Neural cell (in vitro differentiated cells): ENCODE measurements at regions not wholly inside any gene's neighbourhood (a gene's known extent, or its start where the extent isn't known, plus 50 kb on each side); places are given as distances from the start of the nearest gene placed in this dataset.

Experiments used
- EP300 ChIP-seq: fragments of 450-650 bp; conservative IDR thresholded peaks from 2 replicates; pipeline ENCODE4 v1.6.1; 2014; ENCODE audit warnings: antibody characterized with exemption, mild to moderate bottlenecking, moderate library complexity; ENCODE audit not compliant: poor library complexity, severe bottlenecking
- EZH2 ChIP-seq: fragments of 200-600, 300-800 bp; shearing (Covaris generic), sonication (generic); IDR thresholded peaks from 2 replicates; pipeline ENCODE4 v1.6.1; 2014; ENCODE audit warnings: antibody characterized with exemption, low read length, borderline replicate concordance, mild to moderate bottlenecking; ENCODE audit not compliant: insufficient read depth, poor library complexity, severe bottlenecking
- POLR2AphosphoS5 ChIP-seq: IDR thresholded peaks from 2 replicates; pipeline ENCODE4 v1.6.1; 2012
- RAD21 ChIP-seq: fragments of 450-650 bp; conservative IDR thresholded peaks from 2 replicates; pipeline ENCODE4 v1.6.1; 2014; ENCODE audit warnings: antibody characterized with exemption, mild to moderate bottlenecking, moderate library complexity
- TF ChIP-seq, protein P1 (sequence below): fragments of 450-650 bp; IDR thresholded peaks from 2 replicates; pipeline ENCODE4 v1.5.1; 2014; ENCODE audit warnings: antibody characterized with exemption, mild to moderate bottlenecking, moderate library complexity; ENCODE audit not compliant: poor library complexity, severe bottlenecking
- TF ChIP-seq, protein P2 (sequence below): IDR thresholded peaks from 2 replicates; pipeline ENCODE4 v1.6.1; 2012; ENCODE audit warnings: borderline replicate concordance

DNA sequence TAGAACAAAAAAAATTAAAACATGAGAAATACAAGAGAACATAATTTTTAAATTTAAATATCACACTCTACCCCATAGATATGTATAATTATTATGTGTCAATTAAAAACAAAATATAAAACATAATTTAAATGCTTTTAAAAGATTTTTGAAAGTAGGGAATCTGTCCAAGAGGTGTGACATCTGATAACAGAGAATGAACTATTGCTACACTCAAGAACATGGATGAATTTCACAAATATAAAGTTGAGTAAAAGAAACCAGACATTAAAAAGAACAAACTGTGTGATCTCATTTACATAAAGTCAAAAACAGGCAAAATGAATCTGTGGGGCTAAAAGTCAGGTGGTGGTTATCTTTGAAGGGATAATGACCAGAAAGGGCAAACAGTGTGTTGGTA is 106.5 kb upstream of the COL21A1 start:
- TF ChIP-seq, protein P1, sequence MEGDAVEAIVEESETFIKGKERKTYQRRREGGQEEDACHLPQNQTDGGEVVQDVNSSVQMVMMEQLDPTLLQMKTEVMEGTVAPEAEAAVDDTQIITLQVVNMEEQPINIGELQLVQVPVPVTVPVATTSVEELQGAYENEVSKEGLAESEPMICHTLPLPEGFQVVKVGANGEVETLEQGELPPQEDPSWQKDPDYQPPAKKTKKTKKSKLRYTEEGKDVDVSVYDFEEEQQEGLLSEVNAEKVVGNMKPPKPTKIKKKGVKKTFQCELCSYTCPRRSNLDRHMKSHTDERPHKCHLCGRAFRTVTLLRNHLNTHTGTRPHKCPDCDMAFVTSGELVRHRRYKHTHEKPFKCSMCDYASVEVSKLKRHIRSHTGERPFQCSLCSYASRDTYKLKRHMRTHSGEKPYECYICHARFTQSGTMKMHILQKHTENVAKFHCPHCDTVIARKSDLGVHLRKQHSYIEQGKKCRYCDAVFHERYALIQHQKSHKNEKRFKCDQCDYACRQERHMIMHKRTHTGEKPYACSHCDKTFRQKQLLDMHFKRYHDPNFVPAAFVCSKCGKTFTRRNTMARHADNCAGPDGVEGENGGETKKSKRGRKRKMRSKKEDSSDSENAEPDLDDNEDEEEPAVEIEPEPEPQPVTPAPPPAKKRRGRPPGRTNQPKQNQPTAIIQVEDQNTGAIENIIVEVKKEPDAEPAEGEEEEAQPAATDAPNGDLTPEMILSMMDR, result no peak
- no peak for TF ChIP-seq EZH2
- no peak for TF ChIP-seq RAD21
- TF ChIP-seq POLR2AphosphoS5, result no peak
- TF ChIP-seq, protein P2, sequence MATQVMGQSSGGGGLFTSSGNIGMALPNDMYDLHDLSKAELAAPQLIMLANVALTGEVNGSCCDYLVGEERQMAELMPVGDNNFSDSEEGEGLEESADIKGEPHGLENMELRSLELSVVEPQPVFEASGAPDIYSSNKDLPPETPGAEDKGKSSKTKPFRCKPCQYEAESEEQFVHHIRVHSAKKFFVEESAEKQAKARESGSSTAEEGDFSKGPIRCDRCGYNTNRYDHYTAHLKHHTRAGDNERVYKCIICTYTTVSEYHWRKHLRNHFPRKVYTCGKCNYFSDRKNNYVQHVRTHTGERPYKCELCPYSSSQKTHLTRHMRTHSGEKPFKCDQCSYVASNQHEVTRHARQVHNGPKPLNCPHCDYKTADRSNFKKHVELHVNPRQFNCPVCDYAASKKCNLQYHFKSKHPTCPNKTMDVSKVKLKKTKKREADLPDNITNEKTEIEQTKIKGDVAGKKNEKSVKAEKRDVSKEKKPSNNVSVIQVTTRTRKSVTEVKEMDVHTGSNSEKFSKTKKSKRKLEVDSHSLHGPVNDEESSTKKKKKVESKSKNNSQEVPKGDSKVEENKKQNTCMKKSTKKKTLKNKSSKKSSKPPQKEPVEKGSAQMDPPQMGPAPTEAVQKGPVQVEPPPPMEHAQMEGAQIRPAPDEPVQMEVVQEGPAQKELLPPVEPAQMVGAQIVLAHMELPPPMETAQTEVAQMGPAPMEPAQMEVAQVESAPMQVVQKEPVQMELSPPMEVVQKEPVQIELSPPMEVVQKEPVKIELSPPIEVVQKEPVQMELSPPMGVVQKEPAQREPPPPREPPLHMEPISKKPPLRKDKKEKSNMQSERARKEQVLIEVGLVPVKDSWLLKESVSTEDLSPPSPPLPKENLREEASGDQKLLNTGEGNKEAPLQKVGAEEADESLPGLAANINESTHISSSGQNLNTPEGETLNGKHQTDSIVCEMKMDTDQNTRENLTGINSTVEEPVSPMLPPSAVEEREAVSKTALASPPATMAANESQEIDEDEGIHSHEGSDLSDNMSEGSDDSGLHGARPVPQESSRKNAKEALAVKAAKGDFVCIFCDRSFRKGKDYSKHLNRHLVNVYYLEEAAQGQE, result no peak
- TF ChIP-seq EP300, result no peak
